ENCODE measurements at regions not wholly inside any gene's neighbourhood (a gene's known extent, or its start where the extent isn't known, plus 50 kb on each side); places are given as distances from the start of the nearest gene placed in this dataset.
"Not testable (repeated sequence)": the region's sequence is repeated elsewhere in the genome, so short reads cannot be mapped to it uniquely, and the experiment has no call there.

- ATAC-seq = no peak
- no peak for DNase-seq
Measured at GRCh38 chr1:3992103-3992556, 92.1 kb upstream of the C1orf174 start.

- no peak for DNase-seq
- no peak for ATAC-seq
Measured at GRCh38 chr1:3992746-3993145, 92.7 kb upstream of the C1orf174 start.

- DNase-seq = no peak
- ATAC-seq = no peak
Measured at GRCh38 chr1:3993619-3994375, 93.7 kb upstream of the C1orf174 start.

- DNase-seq = no peak
- ATAC-seq = no peak
Measured at GRCh38 chr1:3995141-3995780, 95.2 kb upstream of the C1orf174 start.

- no peak for ATAC-seq
- DNase-seq = no peak
Measured at GRCh38 chr1:3996846-3997705, 97.0 kb upstream of the C1orf174 start.

GRCh38 chr1:3998086-3998485 lies 98.0 kb upstream of the C1orf174 start:
- ATAC-seq (no peak), DNase-seq (no peak)

GRCh38 chr1:3999514-3999913 lies 99.4 kb upstream of the C1orf174 start:
- DNase-seq, ATAC-seq: not testable (repeated sequence)

GRCh38 chr1:3999941-4000735 lies 100.1 kb upstream of the C1orf174 start:
- DNase-seq (no peak), ATAC-seq (no peak)

GRCh38 chr1:4000811-4001251 lies 100.8 kb upstream of the C1orf174 start:
- ATAC-seq = no peak
- no peak for DNase-seq

- ATAC-seq (no peak), DNase-seq (no peak)
Measured at GRCh38 chr1:4001461-4001860, 101.4 kb upstream of the C1orf174 start.

- ATAC-seq (no peak), DNase-seq (no peak)
Measured at GRCh38 chr1:4002061-4002521, 102.0 kb upstream of the C1orf174 start.

GRCh38 chr1:4002741-4003140 lies 102.7 kb upstream of the C1orf174 start:
- no peak for ATAC-seq
- no peak for DNase-seq

- DNase-seq = no peak
- no peak for ATAC-seq
Measured at GRCh38 chr1:4003846-4004505, 103.9 kb upstream of the C1orf174 start.

- DNase-seq = no peak
- ATAC-seq = no peak
Measured at GRCh38 chr1:4004635-4005430, 104.8 kb upstream of the C1orf174 start.

GRCh38 chr1:4005431-4005830 lies 105.4 kb upstream of the C1orf174 start:
- ATAC-seq (no peak), DNase-seq (no peak)

GRCh38 chr1:4006676-4007374 lies 106.8 kb upstream of the C1orf174 start:
- ATAC-seq = no peak
- DNase-seq = no peak

- no peak for ATAC-seq
- no peak for DNase-seq
Measured at GRCh38 chr1:4010284-4010683, 110.2 kb upstream of the C1orf174 start.

GRCh38 chr1:4010814-4011605 lies 110.9 kb upstream of the C1orf174 start:
- ATAC-seq (no peak), DNase-seq (no peak)

All from stimulated activated naive CD8-positive, alpha-beta T cell treated with anti-CD3 and anti-CD28 coated beads, Interleukin-15, Interleukin-2, amounts not matched to agents 100 U/mL and 50 U/mL, for 24 hours (primary cell).